A673 (cell line): ENCODE measurements at regions not wholly inside any gene's neighbourhood (a gene's known extent, or its start where the extent isn't known, plus 50 kb on each side); places are given as distances from the start of the nearest gene placed in this dataset.

Experiments
- BruUV-seq: library from RNA; stranded (reverse); fragments of 400-500 nt; replicated peaks from 2 replicates; lab custom pipeline; 2021; lab: Mats Ljungman, UMichigan
- CTCF ChIA-PET: fragments of 300-600 bp; sonication (Branson Sonifier 250); formaldehyde crosslinking; loops from one replicate; lab custom pipeline; 2022; ENCODE audit warnings: antibody characterized with exemption; lab: Charles Lee
- POLR2A ChIA-PET: fragments of 300-600 bp; sonication (Branson Sonifier 250); formaldehyde crosslinking; loops from one replicate; lab custom pipeline; 2022; ENCODE audit warnings: antibody characterized with exemption; ENCODE audit not compliant: low non-redundant PET; lab: Charles Lee
- DNase-seq: peaks from one replicate; pipeline ENCODE4 v3.0.0-alpha.2; 2015; ENCODE audit warnings: low spot score
- H3K27ac ChIP-seq: fragments of 200-600 bp; sonication (generic); 2 replicates; pipeline ENCODE4 v1.5.1; 2016; ENCODE audit warnings: mixed run types, low read depth, mild to moderate bottlenecking, mixed read lengths, antibody characterized with exemption, low read length; ENCODE audit not compliant: poor library complexity, severe bottlenecking
- H3K27me3 ChIP-seq: fragments of 200-600 bp; sonication (generic); replicated peaks from 2 replicates; pipeline ENCODE4 v1.6.1; 2017; ENCODE audit warnings: mixed run types, low read depth, mild to moderate bottlenecking, mixed read lengths, antibody characterized with exemption, low read length; ENCODE audit not compliant: insufficient read depth, poor library complexity
- H3K36me3 ChIP-seq: fragments of 200-600 bp; sonication (generic); 2 replicates; pipeline ENCODE4 v1.6.1; 2016; ENCODE audit warnings: mixed run types, mild to moderate bottlenecking, mixed read lengths, antibody characterized with exemption, low read length; ENCODE audit not compliant: insufficient read depth, poor library complexity, severe bottlenecking
- H3K4me1 ChIP-seq: fragments of 200-600 bp; sonication (generic); 2 replicates; pipeline ENCODE4 v1.6.1; 2017; ENCODE audit warnings: mixed run types, mild to moderate bottlenecking, mixed read lengths, antibody characterized with exemption, low read length; ENCODE audit not compliant: insufficient read depth, poor library complexity, severe bottlenecking
- H3K4me3 ChIP-seq: fragments of 200-600 bp; sonication (generic); 2 replicates; pipeline ENCODE4 v1.5.1; 2016; ENCODE audit warnings: low read depth, mixed run types, mild to moderate bottlenecking, mixed read lengths, low read length; ENCODE audit not compliant: poor library complexity, severe bottlenecking
- H3K9me3 ChIP-seq: fragments of 200-600 bp; sonication (generic); 2 replicates; pipeline ENCODE4 v1.6.1; 2016; ENCODE audit warnings: mixed run types, low read depth, mild to moderate bottlenecking, mixed read lengths, antibody characterized with exemption, low read length; ENCODE audit not compliant: poor library complexity, severe bottlenecking
- CTCF ChIP-seq: fragments of 300-800, 200-600 bp; sonication (generic); conservative IDR thresholded peaks from 2 replicates; pipeline ENCODE4 v1.5.1; 2017; ENCODE audit warnings: low read depth, mild to moderate bottlenecking, antibody characterized with exemption, low read length, moderate library complexity, mixed read lengths
- EZH2 ChIP-seq: fragments of 200-600 bp; sonication (generic); IDR thresholded peaks from 2 replicates; pipeline ENCODE4 v1.6.1; 2017; ENCODE audit warnings: borderline replicate concordance, low read depth, mild to moderate bottlenecking, mixed read lengths, antibody characterized with exemption, low read length; ENCODE audit not compliant: poor library complexity, severe bottlenecking
- intact Hi-C: fragments of 100-400 bp; cut with micrococcal nuclease; formaldehyde crosslinking; loops from one replicate; pipeline ENCODE4 v1.10.0; 2022; ENCODE audit not compliant: unreplicated experiment

DNA sequence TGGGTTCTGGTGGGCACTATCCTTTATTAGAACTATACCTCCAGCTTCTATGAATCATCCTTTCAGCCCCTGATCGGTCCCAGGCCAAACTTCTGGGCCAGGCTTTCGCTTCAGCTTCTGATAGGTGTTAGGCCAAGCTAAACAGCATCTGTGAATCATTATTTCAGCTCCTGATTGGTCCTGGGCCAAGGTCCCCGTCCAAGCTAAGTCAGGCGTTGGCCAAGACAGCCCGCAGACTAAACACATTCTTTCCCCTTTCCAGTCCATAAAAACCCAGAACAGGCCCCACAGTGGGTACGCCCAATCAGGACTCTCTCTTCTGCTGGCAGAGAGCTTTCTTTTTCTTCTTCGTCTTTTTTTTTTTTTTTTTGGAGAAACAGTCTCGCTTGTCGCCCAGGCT is 1808.9 kb upstream of the SEL1L start:
- Histone ChIP-seq H3K36me3 (no peaks in the 10 kb centered on the region), H3K9me3 (no peaks in the 10 kb centered on the region), H3K27ac (no peak overlapping the region), H3K4me3 (no peak overlapping the region), H3K27me3 (no peaks in the 10 kb centered on the region), H3K4me1 (peaks cover 3% of the 10 kb centered on the region)
- POLR2A ChIA-PET = interaction anchor here (0.8 kb wide), 1 partner anchor 1426 kb away, joined by 3 read pairs; no protein-coding TSS in a partner anchor
- no TSS peak for BruUV-seq
- no peak for DNase-seq
- CTCF ChIA-PET = no interaction called here
- intact Hi-C loops = no loop called here
- TF ChIP-seq CTCF (no peak), EZH2 (no peak)

GRCh38 chr14:83347874-83348273 is 1814.2 kb upstream of the SEL1L start:
- Histone ChIP-seq H3K4me1 (peaks cover 3% of the 10 kb centered on the region), H3K9me3 (no peaks in the 10 kb centered on the region), H3K27me3 (no peaks in the 10 kb centered on the region), H3K36me3 (no peaks in the 10 kb centered on the region), H3K4me3 (no peak overlapping the region), H3K27ac (no peak overlapping the region)
- intact Hi-C loops = no loop called here
- no peak for DNase-seq
- TF ChIP-seq CTCF (no peak), EZH2 (no peak)
- CTCF ChIA-PET = no interaction called here
- BruUV-seq = no TSS peak
- POLR2A ChIA-PET = no interaction called here

- DNase-seq = no peak
- no peak overlapping the region for H3K27ac ChIP-seq
- no peaks in the 10 kb centered on the region for H3K27me3 ChIP-seq
- H3K9me3 ChIP-seq = no peaks in the 10 kb centered on the region
- CTCF ChIA-PET = no interaction called here
- no peaks in the 10 kb centered on the region for H3K36me3 ChIP-seq
- no TSS peak for BruUV-seq
- H3K4me1 ChIP-seq = no peaks in the 10 kb centered on the region
- no peak for TF ChIP-seq CTCF
- TF ChIP-seq EZH2 = no peak
- no peak overlapping the region for H3K4me3 ChIP-seq
- intact Hi-C loops = no loop called here
- POLR2A ChIA-PET = no interaction called here
These were observed 1822.0 kb upstream of the SEL1L start for GRCh38 chr14:83355609-83356008.
